ENCODE measurements at regions not wholly inside any gene's neighbourhood (a gene's known extent, or its start where the extent isn't known, plus 50 kb on each side); places are given as distances from the start of the nearest gene placed in this dataset.

GRCh38 chr1:59022799-59023198, 239.0 kb upstream of the JUN start:
- 82% methylated on average over 3 of the region's 3 CpGs for WGBS (ENCODE audit: insufficient coverage, low coverage, low lambda C conversion rate, missing lambda C conversion rate)
- TF ChIP-seq, protein P1, sequence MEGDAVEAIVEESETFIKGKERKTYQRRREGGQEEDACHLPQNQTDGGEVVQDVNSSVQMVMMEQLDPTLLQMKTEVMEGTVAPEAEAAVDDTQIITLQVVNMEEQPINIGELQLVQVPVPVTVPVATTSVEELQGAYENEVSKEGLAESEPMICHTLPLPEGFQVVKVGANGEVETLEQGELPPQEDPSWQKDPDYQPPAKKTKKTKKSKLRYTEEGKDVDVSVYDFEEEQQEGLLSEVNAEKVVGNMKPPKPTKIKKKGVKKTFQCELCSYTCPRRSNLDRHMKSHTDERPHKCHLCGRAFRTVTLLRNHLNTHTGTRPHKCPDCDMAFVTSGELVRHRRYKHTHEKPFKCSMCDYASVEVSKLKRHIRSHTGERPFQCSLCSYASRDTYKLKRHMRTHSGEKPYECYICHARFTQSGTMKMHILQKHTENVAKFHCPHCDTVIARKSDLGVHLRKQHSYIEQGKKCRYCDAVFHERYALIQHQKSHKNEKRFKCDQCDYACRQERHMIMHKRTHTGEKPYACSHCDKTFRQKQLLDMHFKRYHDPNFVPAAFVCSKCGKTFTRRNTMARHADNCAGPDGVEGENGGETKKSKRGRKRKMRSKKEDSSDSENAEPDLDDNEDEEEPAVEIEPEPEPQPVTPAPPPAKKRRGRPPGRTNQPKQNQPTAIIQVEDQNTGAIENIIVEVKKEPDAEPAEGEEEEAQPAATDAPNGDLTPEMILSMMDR (IDR thresholded peaks at IDR 0.05) = no peak
- no peak for TF ChIP-seq POLR2A (IDR thresholded peaks at IDR 0.05)

DNA sequence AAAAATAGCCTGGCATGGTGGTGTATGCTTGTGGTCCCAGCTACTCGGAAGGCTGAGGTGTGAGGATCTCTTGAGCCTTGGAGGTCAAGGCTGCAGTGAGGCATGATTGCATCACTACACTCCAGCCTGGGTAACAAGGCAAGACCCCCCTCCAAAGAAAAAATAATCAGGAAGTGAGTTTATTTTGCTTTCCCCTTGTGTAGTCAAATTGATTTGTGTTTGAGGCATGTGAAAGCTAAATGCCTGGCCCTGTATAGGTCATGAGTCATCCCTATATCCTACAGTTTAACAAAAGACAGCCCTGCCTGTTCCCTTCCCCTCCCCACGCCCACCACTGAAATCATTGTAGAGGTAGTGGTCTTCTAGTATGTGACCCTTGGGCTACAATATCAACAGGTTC, 241.4 kb upstream of the JUN start:
- Histone ChIP-seq H3K27ac (no peak overlapping the region), H3K4me1 (peaks cover 0 to 5% (median 2%) of the 10 kb centered on the region in 4 donors), H3K36me3 (no peaks in the 10 kb centered on the region), H3K27me3 (no peaks in the 10 kb centered on the region), H3K4me3 (no peak overlapping the region), H3K9me3 (no peaks in the 10 kb centered on the region)
- intact Hi-C loops (cut with DNase I) = no loop called here
- no peak for TF ChIP-seq POLR2A (IDR thresholded peaks at IDR 0.05)
- TF ChIP-seq, protein P1 (IDR thresholded peaks at IDR 0.05) = no peak
- ATAC-seq (no peak), DNase-seq (no peak)
- 67% methylated on average over 2 of the region's 2 CpGs for WGBS (ENCODE audit: insufficient coverage, low coverage, low lambda C conversion rate, missing lambda C conversion rate)

More at GRCh38 chr1:59022799-59023198, 239.0 kb upstream of the JUN start:
- ATAC-seq (no peak), DNase-seq (no peak)
- H3K4me1 ChIP-seq = peaks cover 0 to 5% (median 2%) of the 10 kb centered on the region in 4 donors
- H3K27ac ChIP-seq = no peak overlapping the region
- intact Hi-C loops (cut with DNase I) = no loop called here
- no peaks in the 10 kb centered on the region for H3K36me3 ChIP-seq
- no peak overlapping the region for H3K4me3 ChIP-seq
- H3K9me3 ChIP-seq = no peaks in the 10 kb centered on the region
- no peaks in the 10 kb centered on the region for H3K27me3 ChIP-seq

DNA sequence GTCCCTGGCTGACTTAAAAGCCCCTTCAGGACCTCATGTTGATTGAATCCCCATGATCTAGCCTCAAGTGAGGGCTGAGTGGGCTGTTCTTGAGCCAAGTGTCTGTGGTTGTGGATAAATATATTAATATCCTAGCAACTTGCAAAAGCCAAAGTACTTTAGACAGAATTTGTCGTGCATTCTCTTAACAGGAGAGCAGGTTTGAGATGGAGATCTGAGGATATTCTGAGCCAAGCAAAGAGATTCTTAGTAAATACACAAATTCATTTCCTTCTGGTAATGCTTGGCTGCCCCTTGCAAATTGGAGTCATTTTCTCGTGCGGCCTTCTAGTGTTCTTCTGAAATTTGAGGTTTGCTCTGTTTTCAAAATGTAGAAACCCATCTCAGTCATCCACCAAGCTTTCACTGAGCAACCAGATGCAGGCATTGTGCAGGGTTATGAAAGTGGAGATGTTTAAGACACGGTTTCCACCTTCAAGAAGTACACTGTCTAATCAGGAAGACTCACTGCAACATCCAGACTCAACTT, 242.1 kb upstream of the JUN start:
- TF ChIP-seq POLR2A (IDR thresholded peaks at IDR 0.05) = no peak
- TF ChIP-seq, protein P1 (IDR thresholded peaks at IDR 0.05) = no peak
- H3K27me3 ChIP-seq = no peaks in the 10 kb centered on the region
- no peak overlapping the region for H3K27ac ChIP-seq
- DNase-seq = no peak
- H3K4me3 ChIP-seq = no peak overlapping the region
- no peaks in the 10 kb centered on the region for H3K9me3 ChIP-seq
- no peak for ATAC-seq
- WGBS (ENCODE audit: insufficient coverage, low coverage, low lambda C conversion rate, missing lambda C conversion rate) = 98% methylated on average over 4 of the region's 4 CpGs
- no peaks in the 10 kb centered on the region for H3K36me3 ChIP-seq
- H3K4me1 ChIP-seq = peaks cover 0 to 5% (median 0%) of the 10 kb centered on the region in 4 donors
- intact Hi-C loops (cut with DNase I) = no loop called here

- ATAC-seq (no peak), DNase-seq (no peak)
- no peak for TF ChIP-seq POLR2A (IDR thresholded peaks at IDR 0.05)
- TF ChIP-seq, protein P1 (IDR thresholded peaks at IDR 0.05) = no peak
- no peak overlapping the region for H3K4me3 ChIP-seq
- no peak overlapping the region for H3K27ac ChIP-seq
- no peaks in the 10 kb centered on the region for H3K27me3 ChIP-seq
- H3K36me3 ChIP-seq = no peaks in the 10 kb centered on the region
- intact Hi-C loops (cut with DNase I) = no loop called here
- 93% methylated on average over 6 of the region's 6 CpGs for WGBS (ENCODE audit: insufficient coverage, low coverage, low lambda C conversion rate, missing lambda C conversion rate)
- peaks cover 0 to 5% (median 0%) of the 10 kb centered on the region in 4 donors for H3K4me1 ChIP-seq
- H3K9me3 ChIP-seq = no peaks in the 10 kb centered on the region
Measured at GRCh38 chr1:59026472-59026948, 242.7 kb upstream of the JUN start.
